ENCODE measurements at regions not wholly inside any gene's neighbourhood (a gene's known extent, or its start where the extent isn't known, plus 50 kb on each side); places are given as distances from the start of the nearest gene placed in this dataset.

GRCh38 chr7:119974972-119975371 lies 298.0 kb upstream of the KCND2 start:
- TF ChIP-seq CTCF (IDR thresholded peaks at IDR 0.05) = no peak
- no peak for TF ChIP-seq ZFX (IDR thresholded peaks at IDR 0.05; ENCODE audit: borderline replicate concordance)

All from 22Rv1 (cell line).